Lower leg skin (tissue), 3 donors: ENCODE measurements at regions not wholly inside any gene's neighbourhood (a gene's known extent, or its start where the extent isn't known, plus 50 kb on each side); places are given as distances from the start of the nearest gene placed in this dataset.

Experiments used
- POLR2A ChIP-seq, 2 donors: fragments of 450-650 bp; IDR thresholded peaks; one replicate each; pipeline ENCODE4 v1.6.1; 2016 to 2017; ENCODE audit warnings: antibody characterized with exemption in 2 of 2, mild to moderate bottlenecking in 1 of 2, moderate library complexity in 1 of 2
- TF ChIP-seq, protein P1 (sequence below), 3 donors: fragments of 450-650 bp; IDR thresholded peaks; one replicate each; pipeline ENCODE4 v1.5.1; 2016; ENCODE audit warnings: antibody characterized with exemption in 3 of 3, mild to moderate bottlenecking in 3 of 3, moderate library complexity in 2 of 3

DNA sequence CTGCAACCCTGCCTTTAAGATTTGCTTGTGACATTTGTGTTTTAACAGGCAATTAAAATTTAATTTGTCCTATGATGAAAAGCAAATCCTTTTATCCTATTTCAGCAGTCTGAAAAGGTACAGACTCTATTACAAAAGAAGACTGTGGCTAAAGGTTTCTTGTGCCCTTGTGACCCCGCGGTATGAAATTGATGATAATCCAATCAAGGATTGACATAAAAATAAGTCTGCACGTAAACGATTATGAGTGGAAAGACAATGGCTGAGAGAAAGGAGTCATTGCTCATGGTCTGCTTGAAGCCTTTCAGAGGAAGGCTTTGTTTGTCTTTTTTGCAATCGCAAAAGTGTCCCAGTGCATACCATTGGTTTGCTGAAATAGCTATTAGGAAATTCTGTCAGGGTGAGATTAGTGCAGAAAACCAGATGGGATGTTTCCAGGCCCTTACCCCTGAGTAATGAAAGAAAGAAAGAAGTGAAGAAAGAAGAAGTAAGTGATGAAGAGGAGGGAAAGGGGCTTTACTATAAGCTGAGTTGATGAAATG lies 867.8 kb upstream of the CDH8 start:
- no peak for TF ChIP-seq POLR2A (IDR thresholded peaks at IDR 0.05)
- TF ChIP-seq, protein P1, sequence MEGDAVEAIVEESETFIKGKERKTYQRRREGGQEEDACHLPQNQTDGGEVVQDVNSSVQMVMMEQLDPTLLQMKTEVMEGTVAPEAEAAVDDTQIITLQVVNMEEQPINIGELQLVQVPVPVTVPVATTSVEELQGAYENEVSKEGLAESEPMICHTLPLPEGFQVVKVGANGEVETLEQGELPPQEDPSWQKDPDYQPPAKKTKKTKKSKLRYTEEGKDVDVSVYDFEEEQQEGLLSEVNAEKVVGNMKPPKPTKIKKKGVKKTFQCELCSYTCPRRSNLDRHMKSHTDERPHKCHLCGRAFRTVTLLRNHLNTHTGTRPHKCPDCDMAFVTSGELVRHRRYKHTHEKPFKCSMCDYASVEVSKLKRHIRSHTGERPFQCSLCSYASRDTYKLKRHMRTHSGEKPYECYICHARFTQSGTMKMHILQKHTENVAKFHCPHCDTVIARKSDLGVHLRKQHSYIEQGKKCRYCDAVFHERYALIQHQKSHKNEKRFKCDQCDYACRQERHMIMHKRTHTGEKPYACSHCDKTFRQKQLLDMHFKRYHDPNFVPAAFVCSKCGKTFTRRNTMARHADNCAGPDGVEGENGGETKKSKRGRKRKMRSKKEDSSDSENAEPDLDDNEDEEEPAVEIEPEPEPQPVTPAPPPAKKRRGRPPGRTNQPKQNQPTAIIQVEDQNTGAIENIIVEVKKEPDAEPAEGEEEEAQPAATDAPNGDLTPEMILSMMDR (IDR thresholded peaks at IDR 0.05), result no peak
